GM21423 (cell line): ENCODE measurements at regions not wholly inside any gene's neighbourhood (a gene's known extent, or its start where the extent isn't known, plus 50 kb on each side); places are given as distances from the start of the nearest gene placed in this dataset.

Source experiments
- ATAC-seq: cut with Tn5 transposase; IDR thresholded peaks from one replicate; pipeline ENCODE4 v1.9.1; 2021; ENCODE audit warnings: mild to moderate bottlenecking, moderate library complexity; ENCODE audit not compliant: unreplicated experiment

DNA sequence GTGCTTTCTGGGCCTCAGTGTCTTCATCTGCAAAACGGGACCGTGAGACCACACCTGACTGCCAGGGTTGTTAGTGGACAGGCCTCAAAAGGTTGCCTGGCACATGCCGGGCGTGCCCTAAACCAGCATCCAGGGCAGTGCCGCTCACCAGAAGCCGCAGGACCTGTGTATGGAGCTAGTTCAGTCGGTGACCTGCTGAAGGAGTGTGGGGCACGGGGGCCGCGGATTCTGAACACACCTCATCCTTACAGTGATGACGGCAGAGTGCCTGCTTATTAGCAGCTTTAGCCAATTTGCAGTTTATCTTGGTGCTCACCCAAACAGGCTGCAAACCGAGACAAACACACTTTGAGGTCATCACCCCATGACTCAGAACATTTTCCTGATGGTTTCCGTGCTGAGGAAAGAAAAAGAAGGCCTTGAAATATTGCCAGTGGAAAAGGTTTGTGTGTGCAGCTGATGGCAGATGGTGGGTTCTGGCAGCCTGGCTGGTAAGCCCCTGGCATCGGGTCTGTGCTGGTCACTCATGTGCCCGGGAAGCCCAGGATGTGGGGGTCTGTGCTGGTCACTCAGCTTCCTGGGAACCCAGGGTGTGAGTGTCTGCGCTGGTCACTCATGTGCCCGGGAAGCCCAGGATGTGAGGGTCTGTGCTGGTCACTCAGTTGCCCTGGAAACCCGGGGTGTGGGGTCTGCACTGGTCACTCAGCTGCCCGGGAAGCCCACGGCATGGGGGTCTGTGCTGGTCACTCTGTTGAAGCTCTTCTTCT is 153.8 kb downstream of the ERMARD start:
- no peak for ATAC-seq

- ATAC-seq: no peak
These were observed 152.9 kb downstream of the ERMARD start for GRCh38 chr6:169904051-169904922.

- no peak for ATAC-seq
These were observed 151.7 kb downstream of the ERMARD start for GRCh38 chr6:169903122-169903521.

GRCh38 chr6:169902604-169903003 is 151.2 kb downstream of the ERMARD start:
- no peak for ATAC-seq

- no peak for ATAC-seq
These were observed 150.6 kb downstream of the ERMARD start for GRCh38 chr6:169902070-169902469.

DNA sequence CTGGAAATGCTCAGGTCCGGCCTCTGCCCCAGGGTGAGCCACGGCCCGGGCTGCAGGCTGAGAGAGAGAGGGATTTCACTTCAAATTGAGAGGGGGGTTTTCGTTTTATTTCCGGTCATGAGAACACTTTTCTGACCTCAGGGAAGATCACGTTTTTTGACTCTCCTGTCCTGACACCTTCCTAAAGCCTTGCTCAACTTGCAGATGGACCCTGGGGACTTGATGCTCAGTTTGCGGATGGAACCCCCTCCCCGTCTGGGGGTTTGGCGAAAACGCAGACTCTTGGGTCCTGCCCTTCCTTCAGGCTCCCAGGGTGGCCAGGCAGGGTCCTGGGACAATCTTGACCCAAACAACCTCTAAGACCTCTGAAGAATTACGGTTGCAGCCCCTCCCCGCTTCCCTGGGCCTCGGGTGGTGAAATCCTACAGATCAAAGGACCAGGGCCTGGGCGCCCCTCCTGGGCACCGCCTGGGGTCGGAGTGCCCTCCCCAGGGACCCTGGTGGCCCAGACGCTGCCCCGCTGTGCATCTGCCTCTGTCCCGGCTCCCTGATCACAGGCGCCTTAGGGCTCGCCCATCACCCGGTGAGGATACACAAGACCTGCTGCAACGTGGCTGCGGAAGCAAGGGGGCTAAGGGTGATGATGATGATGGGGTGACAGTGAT is 148.2 kb downstream of the ERMARD start:
- no peak for ATAC-seq

DNA sequence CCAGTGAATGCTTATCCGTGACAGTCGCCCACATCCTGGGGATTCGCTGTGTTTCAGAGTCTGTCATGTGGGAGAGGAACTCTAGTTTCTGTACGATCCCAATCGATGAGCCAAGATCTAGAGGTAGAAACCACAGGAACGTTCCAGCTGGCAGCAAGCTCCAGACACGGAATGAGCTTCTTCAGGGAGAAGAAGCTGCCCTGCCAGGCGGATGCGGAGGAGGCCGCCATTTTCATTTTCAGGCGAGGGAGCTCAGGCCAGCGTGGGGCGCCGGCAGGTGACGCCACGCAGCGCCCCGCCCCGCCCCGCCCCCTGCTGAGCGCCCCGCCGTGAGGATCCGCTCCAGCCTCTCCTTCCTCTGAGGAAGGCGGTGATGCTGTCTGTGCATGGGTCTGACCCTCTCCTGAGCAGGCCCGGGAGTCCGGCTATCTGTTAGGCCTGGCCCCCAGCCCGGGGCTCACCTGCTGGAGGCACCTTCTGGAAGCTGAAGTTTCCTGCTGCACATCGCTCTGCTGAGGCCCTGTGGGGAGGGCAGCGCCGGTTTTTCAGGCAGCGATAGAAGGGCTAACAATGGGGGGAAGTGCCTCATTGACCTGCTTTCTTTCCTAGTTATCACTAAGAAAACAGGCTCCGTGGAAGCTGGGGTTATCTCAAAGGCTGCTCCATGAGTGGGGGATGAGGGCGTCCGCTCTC is 147.5 kb downstream of the ERMARD start:
- no peak for ATAC-seq

GRCh38 chr6:169897601-169898358 is 146.4 kb downstream of the ERMARD start:
- no peak for ATAC-seq

- ATAC-seq: no peak
These were observed 145.5 kb downstream of the ERMARD start for GRCh38 chr6:169896826-169897456.

- no peak for ATAC-seq
These were observed 144.7 kb downstream of the ERMARD start for GRCh38 chr6:169895926-169896761.

DNA sequence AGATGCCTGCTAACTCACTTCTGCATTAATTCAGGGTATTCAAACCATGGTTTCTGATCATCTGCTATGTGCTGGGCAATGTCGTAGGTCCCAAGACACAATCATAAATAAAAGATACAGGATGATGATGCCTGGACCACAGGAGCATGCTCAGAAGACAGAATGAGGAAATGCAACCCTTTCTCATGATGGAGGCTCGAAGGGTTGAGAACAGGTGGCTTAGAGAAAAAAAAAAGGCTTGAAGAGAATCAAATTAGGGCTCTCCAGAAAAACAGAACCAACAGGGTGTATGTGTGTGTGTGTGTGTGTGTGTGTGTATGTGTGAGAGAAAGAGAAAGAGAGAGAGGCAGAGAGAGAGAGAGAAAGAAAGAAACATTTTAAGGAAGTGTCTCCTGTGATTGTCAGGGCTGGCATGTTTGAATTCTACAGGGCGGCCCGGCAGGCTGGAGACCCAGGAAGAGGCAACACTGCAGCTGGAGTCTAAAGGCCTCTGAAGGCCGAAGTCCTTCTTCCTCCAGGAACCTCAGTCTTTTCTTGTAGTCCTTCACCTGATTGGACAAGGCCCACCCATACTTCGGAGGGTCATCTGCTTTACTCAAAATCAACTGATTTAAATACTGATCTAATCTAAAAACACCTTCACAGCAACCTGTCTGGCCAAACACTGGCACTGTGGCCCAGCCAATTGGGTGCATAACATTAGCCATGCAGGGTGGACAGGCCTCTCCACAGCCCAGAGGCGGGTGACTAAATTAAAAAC is 143.8 kb downstream of the ERMARD start:
- no peak for ATAC-seq

DNA sequence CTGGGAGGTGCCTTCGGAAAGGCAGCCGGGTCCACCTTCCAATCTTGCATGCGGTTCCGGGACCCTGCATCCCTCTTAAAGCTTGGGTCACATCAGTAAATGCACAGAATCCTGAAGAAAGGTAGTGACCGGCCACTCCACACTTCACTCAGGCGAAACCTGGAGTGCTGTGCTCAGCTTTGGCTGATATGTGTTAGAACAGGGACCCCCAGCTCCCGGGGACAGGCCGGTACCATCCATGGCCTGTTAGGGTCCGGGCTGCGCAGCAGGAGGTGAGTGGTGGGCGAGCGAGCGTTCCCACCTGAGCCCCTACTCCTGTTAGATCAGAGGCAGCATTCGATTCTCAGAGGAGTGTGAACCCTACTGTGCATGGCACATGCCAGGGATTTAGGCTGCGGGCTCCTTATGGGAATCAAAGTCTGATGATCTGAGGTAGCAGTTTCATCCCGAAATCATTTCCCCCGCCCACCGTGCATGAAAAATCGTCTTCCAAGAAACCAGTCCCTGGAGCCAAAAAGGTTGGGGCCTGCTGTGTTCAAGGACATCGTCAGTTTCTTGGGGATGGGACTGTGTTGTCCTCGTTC is 143.0 kb downstream of the ERMARD start:
- ATAC-seq: no peak

DNA sequence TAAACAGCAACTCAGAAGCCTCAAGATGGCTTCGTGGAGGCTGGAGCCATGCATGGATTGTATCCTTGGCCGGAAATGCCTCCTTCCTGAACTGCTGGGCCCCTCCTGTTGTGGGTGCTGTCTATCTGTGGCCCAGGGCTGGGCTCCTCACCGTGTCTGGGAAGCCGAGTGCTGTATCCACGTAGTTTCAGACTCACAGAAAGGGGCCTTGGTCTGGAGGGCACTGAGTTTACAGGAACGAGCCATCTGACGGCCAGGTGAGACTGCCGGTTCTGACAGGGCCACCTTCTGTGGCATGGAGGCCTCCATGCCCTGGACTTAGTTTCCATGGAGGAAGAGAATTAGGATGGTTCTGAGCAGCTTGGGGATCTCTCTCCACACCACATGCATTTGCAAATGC is 142.2 kb downstream of the ERMARD start:
- ATAC-seq: no peak

DNA sequence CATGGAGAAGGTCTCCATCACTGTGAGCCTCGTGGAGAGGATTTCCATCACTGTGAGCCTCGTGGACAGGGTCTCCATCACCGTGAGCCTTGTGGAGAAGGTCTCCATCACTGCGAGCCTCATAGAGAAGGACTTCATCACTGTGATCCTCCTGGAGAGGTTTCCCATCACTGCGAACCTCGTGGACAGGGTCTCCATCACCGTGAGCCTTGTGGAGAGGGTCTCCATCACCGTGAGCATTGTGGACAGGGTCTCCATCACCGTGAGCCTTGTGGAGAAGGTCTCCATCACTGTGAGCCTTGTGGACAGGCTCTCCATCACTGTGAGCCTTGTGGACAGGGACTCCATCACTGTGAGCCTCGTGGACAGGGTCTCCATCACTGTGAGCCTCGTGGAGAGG is 140.4 kb downstream of the ERMARD start:
- no peak for ATAC-seq

DNA sequence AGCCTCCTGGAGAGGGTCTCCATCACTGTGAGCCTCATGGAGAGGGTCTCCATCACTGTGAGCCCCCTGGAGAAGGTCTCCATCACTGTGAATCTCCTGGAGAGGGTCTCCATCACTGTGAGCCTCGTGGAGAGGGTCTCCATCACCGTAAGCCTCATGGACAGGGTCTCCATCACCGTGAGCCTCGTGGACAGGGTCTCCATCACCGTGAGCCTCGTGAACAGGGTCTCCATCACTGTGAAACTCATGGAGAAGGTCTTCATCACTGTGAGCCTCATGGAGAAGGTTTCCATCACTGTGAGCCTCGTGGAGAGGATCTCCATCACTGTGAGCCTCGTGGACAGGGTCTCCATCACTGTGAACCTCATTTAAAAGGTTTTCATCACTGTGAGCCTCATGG is 140.0 kb downstream of the ERMARD start:
- ATAC-seq: no peak

DNA sequence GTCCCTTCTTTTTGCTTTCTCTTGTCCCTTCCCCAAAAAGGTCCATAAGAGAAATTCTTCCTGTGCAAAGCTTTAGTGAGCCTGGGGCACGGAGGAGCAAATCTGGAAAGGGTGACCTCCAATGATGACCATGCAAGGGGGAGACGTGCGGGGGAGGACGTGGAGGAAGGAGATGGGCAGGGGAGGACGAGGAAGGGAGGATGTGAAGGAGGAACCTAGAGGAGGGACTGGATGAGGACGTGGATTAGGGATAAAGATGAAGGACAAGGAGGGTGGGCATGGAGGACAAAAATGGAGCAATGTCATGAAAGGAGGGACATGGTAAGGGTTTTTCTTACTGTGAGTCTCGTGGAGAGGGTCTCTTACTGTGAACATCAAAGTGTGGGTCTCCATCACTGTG is 139.5 kb downstream of the ERMARD start:
- no peak for ATAC-seq

- ATAC-seq: no peak
These were observed 138.6 kb downstream of the ERMARD start for GRCh38 chr6:169890049-169890448.
